HFF-Myc (cell line): ENCODE measurements at regions not wholly inside any gene's neighbourhood (a gene's known extent, or its start where the extent isn't known, plus 50 kb on each side); places are given as distances from the start of the nearest gene placed in this dataset.

Source experiments
- DNase-seq: peaks from one replicate; pipeline ENCODE4 v3.0.0-alpha.2; 2011; ENCODE audit warnings: low read depth; ENCODE audit errors: extremely low read depth
- H3K4me3 ChIP-seq: replicated peaks from 2 replicates; pipeline ENCODE4 v1.5.1; 2011; ENCODE audit warnings: low read depth, mild to moderate bottlenecking, control low read depth, low read length
- TF ChIP-seq, protein P1 (sequence below): IDR thresholded peaks from 2 replicates; pipeline ENCODE4 v1.5.1; 2012; ENCODE audit warnings: mild to moderate bottlenecking, low read depth, low read length, control low read depth; ENCODE audit errors: missing control alignments

DNA sequence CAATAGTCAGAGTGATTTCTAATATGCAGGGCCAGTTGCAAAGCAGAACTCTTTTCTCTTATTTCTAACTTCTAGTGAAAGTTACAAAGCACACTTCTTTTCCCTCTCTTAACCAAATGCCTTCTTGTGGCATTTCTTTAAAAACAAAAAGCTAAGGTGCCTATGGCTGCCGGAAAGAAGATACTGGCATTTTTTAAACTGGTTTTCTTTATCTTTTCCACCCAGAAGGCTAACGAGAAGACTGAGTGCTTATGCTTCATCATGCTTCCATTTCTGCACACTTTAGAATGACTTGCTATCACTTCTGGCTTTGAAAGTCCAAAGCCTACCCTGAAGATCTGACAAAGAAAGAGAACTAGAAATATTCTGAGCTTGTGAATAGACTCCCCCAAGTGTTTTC is 141.3 kb downstream of the P2RY1 start:
- no peak overlapping the region for H3K4me3 ChIP-seq
- no peak for DNase-seq
- TF ChIP-seq, protein P1, sequence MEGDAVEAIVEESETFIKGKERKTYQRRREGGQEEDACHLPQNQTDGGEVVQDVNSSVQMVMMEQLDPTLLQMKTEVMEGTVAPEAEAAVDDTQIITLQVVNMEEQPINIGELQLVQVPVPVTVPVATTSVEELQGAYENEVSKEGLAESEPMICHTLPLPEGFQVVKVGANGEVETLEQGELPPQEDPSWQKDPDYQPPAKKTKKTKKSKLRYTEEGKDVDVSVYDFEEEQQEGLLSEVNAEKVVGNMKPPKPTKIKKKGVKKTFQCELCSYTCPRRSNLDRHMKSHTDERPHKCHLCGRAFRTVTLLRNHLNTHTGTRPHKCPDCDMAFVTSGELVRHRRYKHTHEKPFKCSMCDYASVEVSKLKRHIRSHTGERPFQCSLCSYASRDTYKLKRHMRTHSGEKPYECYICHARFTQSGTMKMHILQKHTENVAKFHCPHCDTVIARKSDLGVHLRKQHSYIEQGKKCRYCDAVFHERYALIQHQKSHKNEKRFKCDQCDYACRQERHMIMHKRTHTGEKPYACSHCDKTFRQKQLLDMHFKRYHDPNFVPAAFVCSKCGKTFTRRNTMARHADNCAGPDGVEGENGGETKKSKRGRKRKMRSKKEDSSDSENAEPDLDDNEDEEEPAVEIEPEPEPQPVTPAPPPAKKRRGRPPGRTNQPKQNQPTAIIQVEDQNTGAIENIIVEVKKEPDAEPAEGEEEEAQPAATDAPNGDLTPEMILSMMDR: no peak

DNA sequence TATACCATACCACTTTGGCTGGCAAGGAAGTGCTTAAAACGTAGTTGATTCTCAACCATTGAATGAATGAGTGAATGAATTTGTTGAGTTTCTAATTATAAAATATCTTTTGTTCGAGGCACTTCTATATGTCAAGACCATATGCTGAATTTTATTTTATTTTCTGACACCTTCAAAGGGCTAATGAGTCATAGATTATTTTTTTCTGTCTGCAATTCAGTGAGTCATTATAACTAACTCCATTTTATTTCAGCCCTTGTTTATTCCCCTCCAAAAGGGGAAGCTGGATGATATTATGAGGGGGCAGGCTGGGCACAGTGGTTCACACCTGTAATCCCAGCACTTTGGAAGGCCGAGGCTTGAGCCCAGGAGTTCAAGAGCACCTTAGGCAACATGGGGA is 142.4 kb downstream of the P2RY1 start:
- H3K4me3 ChIP-seq: no peak overlapping the region
- DNase-seq: no peak
- TF ChIP-seq, protein P1: no peak

DNA sequence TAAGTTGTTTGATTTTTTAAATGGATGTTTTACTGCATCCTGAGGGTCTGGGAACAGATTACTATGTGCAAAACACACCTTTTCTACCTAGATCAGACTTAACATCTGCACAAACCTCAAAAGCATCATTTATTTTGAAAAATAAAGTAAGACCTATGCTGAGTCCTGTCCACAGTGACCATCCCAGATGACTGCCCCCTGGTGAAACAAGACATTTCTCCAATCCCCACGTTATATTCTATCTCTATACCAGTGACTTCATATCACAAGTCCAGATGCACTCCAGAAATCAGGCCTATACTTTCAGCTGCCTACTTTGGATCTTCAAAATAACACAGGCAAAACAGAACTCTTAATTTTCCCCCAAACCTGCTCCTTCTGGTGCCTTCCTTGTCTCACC is 143.2 kb downstream of the P2RY1 start:
- DNase-seq: no peak
- TF ChIP-seq, protein P1: no peak
- no peak overlapping the region for H3K4me3 ChIP-seq

DNA sequence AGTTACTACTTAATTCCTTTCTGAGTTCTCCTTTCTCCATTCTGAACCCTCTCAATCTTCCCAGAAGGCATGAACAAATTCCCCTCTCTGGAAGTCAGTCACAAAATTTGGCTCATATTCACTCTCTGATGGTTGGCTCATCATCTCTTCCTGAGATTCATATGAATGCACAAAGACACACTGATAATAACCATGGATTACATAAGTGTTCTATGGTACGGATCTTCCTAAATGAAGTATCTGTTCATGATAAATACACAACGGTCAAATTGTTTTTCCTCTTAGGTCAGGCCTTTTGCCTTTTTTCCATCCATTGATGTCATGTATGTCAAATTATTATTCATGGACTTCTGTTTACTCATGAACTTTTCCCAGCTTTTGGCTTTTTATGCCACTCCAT is 162.6 kb downstream of the P2RY1 start:
- TF ChIP-seq, protein P1: no peak
- DNase-seq: no peak
- H3K4me3 ChIP-seq: no peak overlapping the region

DNA sequence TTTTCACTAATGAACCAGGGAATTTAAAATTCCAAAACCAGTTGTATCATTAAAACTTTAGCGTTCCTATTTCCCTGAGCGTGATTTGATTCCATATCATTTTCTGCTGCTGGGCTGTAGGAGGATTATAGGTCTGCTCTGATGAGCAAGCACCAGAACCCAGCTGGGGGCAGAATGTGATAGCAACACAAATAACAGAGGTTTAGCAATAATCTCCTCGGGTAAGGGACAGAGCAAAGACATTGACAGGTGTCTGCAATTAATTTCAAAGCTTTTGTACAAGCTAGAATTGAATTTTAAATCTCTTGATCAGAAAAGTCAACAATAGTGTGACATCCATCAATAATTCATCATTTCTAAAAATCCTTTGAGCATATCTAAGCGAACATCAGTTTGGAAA is 163.4 kb upstream of the RAP2B start:
- DNase-seq: no peak
- no peak overlapping the region for H3K4me3 ChIP-seq
- TF ChIP-seq, protein P1: no peak

DNA sequence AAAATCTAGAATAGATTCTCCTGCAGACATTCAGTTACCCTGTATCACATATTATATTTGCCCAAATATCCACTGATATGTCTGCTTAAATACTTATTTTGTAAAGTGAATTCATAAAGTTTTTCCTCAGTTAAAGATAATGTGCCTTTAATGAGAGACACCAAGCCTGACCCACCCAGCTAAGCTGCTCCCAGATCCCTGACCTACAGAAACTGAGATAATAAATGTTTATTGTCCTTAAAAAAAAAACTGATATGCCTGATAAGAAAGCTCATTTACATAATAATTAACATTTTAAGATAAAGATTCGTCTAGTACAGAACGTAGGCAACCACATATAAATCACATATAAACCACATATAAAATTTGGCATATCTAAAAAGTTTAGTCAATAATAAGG is 161.7 kb upstream of the RAP2B start:
- TF ChIP-seq, protein P1: no peak

More for the DNA sequence above, 161.7 kb upstream of the RAP2B start:
- DNase-seq: no peak
- no peak overlapping the region for H3K4me3 ChIP-seq
